Prostate gland (tissue), 2 donors: ENCODE measurements at regions not wholly inside any gene's neighbourhood (a gene's known extent, or its start where the extent isn't known, plus 50 kb on each side); places are given as distances from the start of the nearest gene placed in this dataset.

Experiments
- CTCF ChIP-seq, 4 experiments: fragments of 200-600 bp in 2 of 4; fragments of 450-650 bp in 2 of 4; sonication (generic) in 2 of 4; IDR thresholded peaks; 1 replicate in 3 of 4; 2 replicates in 1 of 4; pipeline ENCODE4 v1.5.1; 2016 to 2019; ENCODE audit warnings: antibody characterized with exemption in 4 of 4, mild to moderate bottlenecking in 2 of 4, moderate library complexity in 2 of 4
- POLR2A ChIP-seq: fragments of 450-650 bp; IDR thresholded peaks from one replicate; pipeline ENCODE4 v1.6.1; 2016; ENCODE audit warnings: antibody characterized with exemption, mild to moderate bottlenecking
- POLR2AphosphoS5 ChIP-seq: sonication (generic); formaldehyde crosslinking; IDR thresholded peaks from one replicate; pipeline ENCODE4 v1.6.1; 2017; ENCODE audit warnings: antibody characterized with exemption

- no peak for TF ChIP-seq CTCF (IDR thresholded peaks at IDR 0.05)
- no peak for TF ChIP-seq POLR2A
- no peak for TF ChIP-seq POLR2AphosphoS5
Observed at GRCh38 chr2:147506889-147507288, 337.9 kb upstream of the ACVR2A start.
